EH (cell line): ENCODE measurements at regions not wholly inside any gene's neighbourhood (a gene's known extent, or its start where the extent isn't known, plus 50 kb on each side); places are given as distances from the start of the nearest gene placed in this dataset.
"Not testable (repeated sequence)": the region's sequence is repeated elsewhere in the genome, so short reads cannot be mapped to it uniquely, and the experiment has no call there.

Source experiments
- DNase-seq: peaks from one replicate; pipeline ENCODE4 v3.0.0-alpha.2; 2015; ENCODE audit warnings: low read depth

DNA sequence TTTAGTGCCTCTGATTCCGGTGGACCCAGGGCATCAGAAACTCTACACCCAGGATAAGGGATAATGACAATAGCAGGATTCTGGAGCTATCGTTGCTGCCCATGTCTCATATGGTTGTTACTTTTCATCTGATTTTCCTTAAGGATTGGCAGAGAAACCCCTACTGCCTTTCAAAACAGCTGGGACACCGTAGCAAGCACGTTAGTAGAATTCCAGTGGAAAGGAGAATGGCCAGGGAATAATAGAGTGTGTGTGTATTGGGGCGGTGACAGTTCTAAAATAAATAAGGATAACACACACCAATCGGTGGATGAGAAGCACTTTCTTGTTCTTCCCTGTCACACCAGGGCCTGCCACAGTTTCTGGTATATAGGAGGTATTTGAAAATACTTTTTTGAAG, 251.8 kb downstream of the HAPSTR1 start:
- DNase-seq = no peak

DNA sequence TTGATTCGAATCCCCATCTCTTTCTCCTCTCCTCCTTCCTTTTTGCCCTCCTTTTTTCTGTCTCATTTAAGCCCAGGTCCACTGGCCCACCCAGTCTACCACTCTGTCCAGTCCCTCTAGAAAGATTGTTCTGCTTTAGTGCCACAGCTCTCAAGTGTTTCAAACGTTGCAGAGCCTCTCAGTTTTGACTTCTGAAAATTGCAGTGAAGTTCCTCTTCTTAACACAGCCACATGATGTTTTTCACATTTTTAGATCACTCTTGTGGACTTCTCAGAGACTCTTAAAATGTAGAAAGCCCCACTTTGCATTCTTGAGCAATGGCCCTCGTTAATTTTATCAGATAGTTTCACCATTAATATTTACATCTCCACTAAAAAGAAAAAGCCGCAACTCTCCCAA, 253.1 kb downstream of the HAPSTR1 start:
- no peak for DNase-seq

DNA sequence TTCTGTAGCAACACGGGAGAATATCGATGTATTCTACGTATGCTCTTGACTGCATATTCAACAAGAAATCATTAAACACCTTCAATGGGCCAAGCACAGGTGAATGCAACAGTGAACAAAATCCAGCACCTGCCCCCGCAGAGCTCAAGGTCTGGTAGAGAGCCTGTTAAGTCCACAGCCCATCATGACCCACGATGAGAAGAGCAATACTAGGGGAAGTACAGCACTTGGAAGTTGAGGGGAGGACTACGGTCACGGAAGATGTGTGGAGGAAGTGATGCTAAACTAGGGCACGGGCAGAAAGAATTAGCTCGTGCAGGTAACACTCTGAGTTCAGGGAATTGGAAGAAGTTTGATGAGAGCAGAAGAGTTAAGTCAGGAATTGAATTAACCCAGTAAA, 253.6 kb downstream of the HAPSTR1 start:
- DNase-seq = no peak

DNA sequence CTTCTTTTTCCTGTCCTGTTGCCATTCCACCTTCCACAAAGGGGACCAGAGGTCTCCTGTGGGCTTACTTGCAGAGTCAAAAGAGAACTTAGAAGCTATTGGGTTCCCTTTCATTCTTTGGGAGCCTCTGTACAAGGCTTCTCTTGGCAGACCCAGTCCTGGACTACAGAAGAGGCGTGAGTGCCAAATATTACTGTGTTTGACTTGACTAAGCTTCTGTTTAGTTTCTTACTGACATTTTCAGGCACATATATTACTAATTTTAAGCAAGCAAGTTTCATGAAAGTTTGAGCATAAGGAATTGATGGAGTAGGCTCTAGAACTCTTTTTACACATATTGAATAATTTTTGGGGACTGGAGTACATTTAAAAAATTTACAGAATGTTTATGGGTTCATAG, 254.4 kb downstream of the HAPSTR1 start:
- DNase-seq = no peak

DNA sequence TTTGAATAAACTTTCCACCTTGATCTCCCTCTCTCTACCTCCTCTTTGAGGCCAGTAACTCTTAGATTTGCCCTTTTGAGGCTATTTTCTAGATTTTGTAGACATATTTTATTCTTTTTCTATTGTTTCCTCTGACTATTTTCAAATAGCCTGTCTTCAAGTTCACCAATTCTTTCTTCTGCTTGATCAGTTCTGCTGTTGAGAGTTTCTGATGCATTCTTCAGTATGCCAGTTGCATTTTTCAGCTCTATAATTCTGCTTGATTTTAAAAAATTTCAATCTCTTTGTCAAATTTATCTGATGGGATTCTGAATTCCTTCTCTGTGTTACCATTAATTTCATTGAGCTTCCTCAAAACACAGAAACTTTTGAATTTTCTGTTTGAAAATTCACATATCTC, 257.5 kb downstream of the HAPSTR1 start:
- no peak for DNase-seq

DNA sequence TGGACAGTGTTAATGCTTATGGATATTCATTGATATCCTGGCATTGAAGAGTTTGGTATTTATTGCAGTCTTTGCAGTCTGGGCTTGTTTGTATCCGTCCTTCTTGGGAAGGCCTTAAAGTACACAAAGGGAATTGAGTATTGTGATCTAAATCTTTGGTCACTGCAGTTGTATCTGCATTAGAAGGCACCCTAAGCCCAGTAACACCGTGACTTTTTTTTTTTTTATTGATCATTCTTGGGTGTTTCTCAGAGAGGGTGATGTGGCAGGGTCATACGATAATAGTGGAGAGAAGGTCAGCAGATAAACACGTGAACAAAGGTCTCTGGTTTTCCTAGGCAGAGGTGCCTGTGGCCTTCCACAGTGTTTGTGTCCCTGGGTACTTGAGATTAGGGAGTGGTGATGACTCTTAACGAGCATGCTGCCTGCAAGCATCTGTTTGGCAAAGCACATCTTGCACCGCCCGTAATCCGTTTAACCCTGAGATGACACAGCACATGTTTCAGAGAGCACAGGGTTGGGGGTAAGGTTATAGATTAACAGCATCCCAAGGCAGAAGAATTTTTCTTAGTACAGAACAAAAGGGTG, 258.0 kb downstream of the HAPSTR1 start:
- not testable (repeated sequence) for DNase-seq

DNA sequence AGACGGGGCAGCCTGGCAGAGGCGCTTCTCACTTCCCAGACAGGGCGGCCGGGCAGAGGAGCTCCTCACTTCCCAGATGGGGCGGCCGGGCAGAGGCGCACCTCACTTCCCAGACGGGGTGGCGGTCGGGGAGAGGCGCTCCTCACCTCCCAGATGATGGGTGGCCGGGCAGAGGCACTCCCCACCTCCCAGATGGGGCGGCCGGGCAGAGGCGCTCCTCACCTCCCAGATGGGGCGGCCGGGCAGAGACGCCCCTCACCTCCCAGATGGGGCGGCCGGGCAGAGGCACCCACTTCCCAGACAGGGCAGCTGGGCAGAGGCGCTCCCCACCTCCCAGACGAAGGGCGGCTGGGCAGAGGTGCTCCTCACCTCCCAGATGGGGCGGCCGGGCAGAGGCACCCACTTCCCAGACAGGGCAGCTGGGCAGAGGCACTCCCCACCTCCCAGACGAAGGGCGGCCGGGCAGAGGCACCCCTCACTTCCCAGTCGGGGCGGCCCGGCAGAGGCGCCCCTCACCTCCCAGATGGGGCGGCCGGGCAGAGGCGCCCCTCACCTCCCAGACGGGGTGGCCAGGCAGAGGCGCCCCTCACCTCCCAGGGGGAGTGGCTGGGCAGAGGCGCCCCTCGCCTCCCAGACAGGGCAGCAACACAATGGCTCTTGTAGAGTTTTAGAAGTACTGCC, 258.8 kb downstream of the HAPSTR1 start:
- DNase-seq = not testable (repeated sequence)

DNA sequence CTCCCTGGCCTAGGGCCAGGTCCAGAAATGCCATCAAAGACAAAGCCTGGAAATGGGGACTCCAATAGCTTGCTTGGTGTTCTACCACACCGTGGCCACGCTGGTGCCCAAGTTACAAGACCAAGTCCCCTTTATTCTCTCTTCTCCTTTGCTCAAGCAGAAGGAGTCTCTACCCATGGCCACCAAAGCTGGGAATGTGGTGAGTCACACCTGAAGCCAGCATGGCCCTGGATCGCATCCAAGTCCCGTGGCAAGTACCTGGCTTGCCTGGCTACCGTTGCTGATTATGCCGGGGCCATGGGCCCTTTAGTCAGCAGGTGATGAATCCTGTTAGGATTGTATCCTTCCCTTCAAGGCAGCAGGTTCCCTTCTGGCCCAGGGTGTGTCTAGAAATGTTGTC, 260.0 kb downstream of the HAPSTR1 start:
- no peak for DNase-seq

DNA sequence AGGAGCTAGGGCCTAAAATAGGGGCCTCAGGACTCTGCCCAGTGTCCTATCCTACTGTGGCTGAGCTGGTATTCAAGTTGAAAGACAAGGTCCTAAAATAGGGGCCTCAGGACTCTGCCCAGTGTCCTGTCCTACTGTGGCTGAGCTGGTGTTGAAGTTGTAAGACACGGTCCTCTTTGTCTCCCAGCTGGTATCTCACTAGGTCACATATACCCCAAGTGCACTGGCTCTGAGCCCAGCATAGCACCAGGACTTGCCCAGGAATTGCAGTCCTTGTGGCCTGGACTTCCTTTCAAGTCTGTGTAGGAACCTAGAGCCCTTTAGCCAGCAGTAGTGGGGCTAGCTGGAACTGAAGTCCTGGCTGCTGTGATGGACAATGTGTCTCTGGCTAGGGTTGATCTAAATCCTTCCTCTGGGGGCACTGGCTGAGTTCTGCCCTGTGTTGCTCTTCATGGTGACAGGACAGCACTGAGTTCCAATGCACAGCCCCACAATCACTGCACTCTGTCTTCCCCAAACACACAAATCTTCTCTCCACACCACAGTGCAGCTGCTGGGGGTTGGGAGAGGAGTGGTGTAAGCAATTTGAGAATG, 260.5 kb downstream of the HAPSTR1 start:
- DNase-seq = no peak

DNA sequence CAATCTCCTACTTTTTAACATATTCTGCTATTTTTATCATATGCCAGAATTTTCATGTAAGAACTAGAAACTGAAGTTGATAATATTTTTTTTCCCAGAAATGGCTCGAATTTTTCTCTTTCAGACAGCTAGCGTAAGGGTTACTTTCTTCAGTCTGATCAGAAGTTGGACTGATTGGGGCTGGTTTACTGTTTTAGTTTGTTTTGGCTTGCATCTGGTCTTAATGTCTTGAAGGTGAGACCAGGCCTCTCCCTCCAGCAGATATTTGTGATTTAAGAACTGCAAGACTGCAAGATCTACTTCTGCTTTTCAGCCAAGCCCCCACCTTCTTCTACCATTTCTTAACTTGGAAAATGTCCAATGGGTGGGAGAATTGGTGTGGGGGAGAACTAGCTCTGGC, 266.4 kb downstream of the HAPSTR1 start:
- no peak for DNase-seq

DNA sequence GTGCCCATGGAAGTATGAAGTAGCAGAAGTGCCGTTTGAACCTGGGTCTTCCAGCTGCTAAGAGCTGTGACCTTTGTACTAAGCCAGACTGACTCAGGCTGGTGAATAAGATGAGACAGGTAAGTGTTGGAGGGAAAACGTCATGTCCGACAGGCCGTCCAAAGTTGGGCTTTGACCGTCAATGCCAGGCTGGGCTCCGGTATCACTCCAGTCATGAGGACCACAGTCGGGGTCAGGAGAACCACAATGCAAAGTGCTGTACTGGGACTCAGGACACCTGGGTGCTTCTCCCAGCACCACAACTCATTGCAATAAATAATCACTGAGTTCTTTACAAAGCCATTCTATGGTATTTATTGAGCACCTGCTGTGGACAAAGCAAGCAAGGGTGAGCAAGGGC, 268.6 kb downstream of the HAPSTR1 start:
- no peak for DNase-seq

DNA sequence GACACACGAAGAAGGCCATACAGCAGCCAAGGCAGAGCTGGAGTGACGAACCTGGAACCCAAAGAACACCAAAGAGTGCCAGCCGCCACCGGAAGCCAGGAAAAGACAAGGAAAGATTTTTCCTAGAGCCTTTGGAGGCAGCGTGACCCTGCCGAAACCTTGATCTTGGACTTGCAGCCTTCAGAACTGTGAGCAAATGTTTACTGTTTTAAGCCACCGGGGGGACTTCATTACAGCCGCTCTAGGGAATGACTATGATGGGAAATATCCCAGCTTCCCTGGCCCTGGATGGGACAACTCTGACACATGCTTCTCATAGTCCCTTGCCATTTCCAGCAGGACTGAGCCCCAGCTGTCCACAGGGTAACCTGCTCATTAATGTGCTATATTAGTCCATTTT, 270.6 kb downstream of the HAPSTR1 start:
- DNase-seq = no peak

DNA sequence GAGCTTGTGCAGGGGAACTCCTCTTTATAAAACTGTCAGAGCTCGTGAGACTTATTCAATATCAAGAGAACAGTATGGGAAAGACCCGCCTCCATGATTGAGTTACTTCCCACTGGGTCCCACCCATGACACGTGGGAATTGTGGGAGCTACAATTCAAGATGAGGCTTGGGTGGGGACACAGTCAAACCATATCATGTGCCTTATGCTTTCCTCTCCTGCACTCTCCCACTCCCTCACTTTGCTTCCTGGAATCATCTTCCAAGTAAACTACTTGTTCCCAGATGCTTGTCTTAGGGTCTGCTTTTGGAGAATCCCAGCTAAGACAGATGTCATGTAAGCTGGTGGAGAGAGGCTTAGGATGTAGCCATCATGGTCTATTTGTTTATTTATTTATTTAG, 271.2 kb downstream of the HAPSTR1 start:
- DNase-seq = no peak

DNA sequence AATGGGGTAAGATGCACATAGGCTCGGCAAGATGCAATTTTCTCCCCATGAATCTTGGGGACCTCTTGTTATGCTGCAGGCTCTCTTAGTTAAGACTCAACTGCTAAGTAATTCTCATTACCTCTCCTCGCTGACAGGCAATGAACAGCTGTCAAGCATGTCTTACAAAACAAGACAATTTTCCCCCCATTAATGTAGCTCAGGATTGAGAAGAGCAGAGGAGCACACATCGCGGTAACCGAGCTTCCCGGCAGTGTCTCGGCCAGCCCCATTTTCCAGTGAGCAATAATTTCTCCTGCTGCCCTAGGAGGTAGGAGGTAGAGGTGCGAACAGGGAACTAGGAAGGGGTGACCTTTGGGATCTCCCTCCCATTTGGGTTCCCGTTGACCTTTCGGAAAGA, 272.1 kb downstream of the HAPSTR1 start:
- DNase-seq = no peak

DNA sequence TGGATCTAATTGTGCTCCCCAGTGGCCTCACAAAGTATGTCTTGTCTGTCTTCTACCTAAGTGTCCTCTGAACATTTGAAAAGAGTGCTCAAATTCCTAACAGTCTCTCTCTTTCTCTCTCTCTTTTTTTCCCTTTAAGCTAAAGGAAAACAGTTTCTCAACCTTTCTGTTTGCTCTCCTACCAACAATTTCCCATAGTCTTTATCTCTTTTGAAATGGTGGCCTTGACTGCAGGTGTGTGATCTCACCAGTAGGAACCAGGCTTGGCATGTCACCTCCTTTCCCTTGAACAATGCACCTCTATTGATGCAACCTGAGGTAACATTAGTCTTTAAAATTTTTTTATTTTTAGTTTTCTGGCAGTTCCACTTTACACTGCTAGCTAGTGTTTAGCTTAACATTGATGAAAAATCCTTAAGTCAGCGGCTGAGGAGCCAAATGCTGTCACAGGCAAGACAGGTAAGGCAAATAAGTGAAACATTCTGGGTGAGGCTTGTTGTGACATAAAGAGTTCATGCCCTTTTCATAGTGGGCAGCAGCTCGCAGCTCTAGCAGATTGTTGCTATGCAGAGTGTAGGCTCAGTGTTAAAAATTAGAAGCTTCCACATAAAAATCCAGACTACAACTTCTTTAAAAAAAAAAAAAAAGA, 273.4 kb downstream of the HAPSTR1 start:
- no peak for DNase-seq

DNA sequence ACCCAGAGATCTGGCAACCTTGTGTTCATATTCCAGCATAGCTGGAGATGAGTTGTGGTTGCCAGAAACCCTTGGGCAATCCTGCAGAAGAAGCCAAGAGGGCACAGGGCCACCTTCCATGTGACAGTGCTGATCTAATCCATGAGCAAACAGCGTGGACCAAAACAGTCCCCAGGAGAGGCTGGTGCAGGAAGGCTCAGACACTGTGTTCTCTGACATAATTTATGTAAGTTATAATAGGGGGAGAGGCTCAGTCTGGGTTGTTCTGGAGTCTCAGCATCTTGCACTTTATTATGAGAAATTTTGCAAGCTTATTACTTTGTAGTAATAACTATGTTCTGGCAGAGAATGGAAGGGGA, 273.9 kb downstream of the HAPSTR1 start:
- no peak for DNase-seq

DNA sequence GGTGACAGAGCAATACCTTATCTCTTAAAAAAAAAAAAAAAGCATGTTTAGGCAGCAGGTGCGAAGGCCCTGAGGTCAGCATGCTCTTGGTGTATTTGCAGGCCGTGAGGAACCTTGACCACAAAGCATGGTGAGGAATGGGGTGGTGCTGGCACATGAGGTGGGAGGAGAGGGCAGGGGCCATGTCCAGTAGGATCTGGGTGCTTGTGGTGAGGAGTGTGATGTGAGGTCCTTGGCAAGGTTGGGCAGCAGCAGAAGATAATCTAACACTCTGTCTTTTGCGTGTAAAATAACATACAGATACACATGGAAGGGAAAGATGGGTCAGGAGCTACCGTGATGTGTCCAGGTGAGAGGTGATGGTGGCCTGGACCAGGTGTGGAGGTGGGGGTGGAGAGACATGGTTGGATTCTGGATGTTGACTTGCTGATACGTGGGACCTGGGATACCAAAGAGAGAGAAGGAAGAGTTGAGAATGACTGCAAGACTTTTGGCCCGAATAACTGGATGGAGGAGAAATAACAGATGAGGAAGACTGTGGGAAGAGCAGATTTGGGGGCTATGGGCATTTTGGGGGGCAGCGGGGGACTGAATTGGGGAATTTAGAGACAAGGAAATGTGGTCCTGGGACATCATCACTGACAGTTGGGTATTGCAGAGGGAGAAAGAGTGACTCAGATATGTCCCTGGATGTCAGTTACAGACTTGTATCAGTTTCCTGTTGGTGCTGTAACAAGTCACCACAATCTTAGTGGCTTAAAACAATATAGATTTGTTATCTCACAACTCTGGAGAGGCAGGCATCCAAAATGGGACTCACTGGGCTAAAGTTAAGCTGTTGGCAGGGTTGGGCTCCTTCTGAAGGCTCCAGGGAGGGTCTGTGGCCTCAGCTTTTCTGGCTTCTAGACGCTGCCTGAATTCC, 274.9 kb downstream of the HAPSTR1 start:
- DNase-seq = no peak

DNA sequence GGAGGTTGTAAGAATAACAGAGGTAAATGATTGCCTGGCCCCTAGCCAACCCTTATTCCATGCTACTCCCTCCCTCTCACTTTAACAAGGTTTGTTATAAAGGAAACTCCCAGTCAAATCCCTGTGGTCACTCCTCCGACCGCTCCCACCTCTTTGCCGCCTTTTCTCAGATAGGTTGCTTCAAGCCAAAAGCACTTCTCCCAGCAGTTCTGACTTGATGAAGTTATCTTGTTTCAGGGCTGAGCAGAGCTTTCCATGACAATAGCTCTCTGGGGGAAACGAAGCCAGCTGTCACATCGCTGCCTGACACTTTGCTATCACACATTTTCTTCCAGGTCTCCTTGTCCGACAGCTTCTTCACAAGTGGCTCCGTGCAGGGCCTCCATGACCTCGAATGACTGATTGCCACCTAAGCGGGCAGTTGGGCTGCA, 278.6 kb downstream of the HAPSTR1 start:
- DNase-seq = no peak

DNA sequence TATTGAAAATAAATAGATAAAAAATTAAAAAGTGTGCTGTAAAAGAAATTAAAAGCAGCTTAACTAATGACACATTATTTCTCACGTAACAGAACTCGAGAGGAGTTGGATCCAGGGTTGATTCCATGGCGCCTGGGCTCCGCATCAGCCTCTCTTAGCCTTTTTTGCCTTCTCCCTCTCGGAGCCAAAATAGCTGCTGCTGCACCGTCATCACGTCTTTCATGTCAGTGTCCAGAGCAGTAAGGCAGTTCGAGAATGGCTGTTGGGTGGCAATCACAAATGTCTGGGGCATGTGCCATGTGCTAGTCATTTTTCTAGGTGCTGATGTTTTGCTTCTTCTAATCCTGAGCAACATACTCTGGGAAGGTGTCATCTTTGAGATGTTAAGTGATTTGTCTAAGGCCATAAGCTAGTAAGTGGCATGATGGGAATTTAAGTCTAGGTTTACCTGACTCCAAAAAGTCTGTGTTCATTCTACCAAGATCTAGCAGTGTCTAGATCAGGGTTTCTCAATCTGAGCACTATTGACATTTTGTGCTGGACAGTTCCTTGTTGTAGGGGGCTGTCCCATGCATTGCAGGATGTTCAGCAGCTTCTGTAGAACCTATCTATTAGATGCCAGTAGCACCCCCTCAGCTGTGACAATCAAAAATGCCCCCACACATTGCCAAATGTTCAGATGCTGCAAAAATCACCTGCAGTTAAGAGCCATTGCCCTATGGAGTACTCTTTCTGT, 280.4 kb downstream of the HAPSTR1 start:
- DNase-seq = no peak

DNA sequence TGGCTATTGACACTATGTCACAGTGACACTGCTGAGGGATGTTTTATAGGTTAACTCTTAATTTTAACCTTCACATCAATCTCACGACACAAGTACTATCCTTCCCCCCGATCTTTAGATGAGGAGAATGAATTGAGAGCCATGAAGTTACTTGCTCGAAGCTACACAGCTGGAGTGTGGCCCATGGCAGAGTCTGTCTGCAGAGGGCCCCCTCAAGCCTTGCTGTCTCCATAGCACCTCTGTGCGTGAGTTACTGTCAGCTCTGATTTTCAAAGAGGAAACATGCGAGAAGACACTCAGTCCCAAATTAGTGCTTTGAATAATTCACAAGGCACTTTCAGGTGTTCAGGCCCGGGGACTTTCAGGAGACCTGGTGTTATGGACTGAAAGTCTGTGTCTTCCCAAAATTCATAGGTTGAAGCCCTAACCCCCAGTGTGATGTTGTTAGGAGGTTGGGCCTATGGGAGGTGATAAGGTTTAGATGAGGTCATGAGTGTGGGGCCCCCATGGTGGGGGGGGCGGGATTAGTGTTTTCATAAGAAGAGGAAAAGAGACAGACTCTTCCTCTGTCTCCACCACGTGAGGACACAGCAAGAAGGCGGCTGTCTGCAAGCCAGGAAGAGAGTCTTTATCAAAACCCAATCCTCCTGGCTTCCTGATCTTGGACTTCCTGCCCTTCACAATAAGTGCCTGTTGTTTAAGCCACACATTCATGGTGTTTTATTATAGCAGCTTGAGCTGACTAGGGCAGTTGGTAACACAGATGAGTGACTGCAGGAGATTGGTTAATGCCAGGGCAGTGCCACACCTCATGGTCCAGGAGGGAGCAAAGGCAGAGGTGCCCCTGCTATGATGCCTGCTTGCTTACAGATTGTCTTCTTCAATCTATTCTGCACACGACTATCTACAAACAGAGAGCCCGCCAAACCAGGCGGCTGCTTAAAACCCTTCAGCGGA, 281.8 kb downstream of the HAPSTR1 start:
- DNase-seq = no peak
